NK-92 treated with Interleukin-12 subunit alpha and Interleukin-12 subunit beta, amount 100 ng/mL, for 24 hours (cell line): ENCODE measurements at regions not wholly inside any gene's neighbourhood (a gene's known extent, or its start where the extent isn't known, plus 50 kb on each side); places are given as distances from the start of the nearest gene placed in this dataset.

Experiments
- DNase-seq: peaks from one replicate; lab custom pipeline; 2025; lab: John Stamatoyannopoulos, UW

- no peak for DNase-seq
Observed at GRCh38 chr14:82362452-82362851, 828.8 kb upstream of the SEL1L start.

- no peak for DNase-seq
Observed at GRCh38 chr14:82365471-82365870, 831.8 kb upstream of the SEL1L start.

GRCh38 chr14:82366803-82367202, 833.1 kb upstream of the SEL1L start:
- no peak for DNase-seq

GRCh38 chr14:82379291-82379690, 845.6 kb upstream of the SEL1L start:
- DNase-seq = no peak

GRCh38 chr14:82385048-82385447, 851.4 kb upstream of the SEL1L start:
- DNase-seq = no peak

- no peak for DNase-seq
Observed at GRCh38 chr14:82387699-82388098, 854.0 kb upstream of the SEL1L start.

GRCh38 chr14:82388488-82388887, 854.8 kb upstream of the SEL1L start:
- no peak for DNase-seq

GRCh38 chr14:82390586-82390985, 856.9 kb upstream of the SEL1L start:
- no peak for DNase-seq

GRCh38 chr14:82394916-82395315, 861.3 kb upstream of the SEL1L start:
- DNase-seq = no peak

- DNase-seq = no peak
Observed at GRCh38 chr14:82398256-82398655, 864.6 kb upstream of the SEL1L start.

- no peak for DNase-seq
Observed at GRCh38 chr14:82403987-82404386, 870.3 kb upstream of the SEL1L start.

- DNase-seq = no peak
Observed at GRCh38 chr14:82410064-82410463, 876.4 kb upstream of the SEL1L start.

GRCh38 chr14:82411298-82411697, 877.6 kb upstream of the SEL1L start:
- no peak for DNase-seq

GRCh38 chr14:82412545-82412944, 878.9 kb upstream of the SEL1L start:
- no peak for DNase-seq

- no peak for DNase-seq
Observed at GRCh38 chr14:82414853-82415539, 881.3 kb upstream of the SEL1L start.

GRCh38 chr14:82419933-82420332, 886.3 kb upstream of the SEL1L start:
- no peak for DNase-seq

- DNase-seq = no peak
Observed at GRCh38 chr14:82420871-82421270, 887.2 kb upstream of the SEL1L start.

GRCh38 chr14:82421286-82421685, 887.6 kb upstream of the SEL1L start:
- DNase-seq = no peak

- no peak for DNase-seq
Observed at GRCh38 chr14:82422230-82422629, 888.6 kb upstream of the SEL1L start.

GRCh38 chr14:82425261-82425660, 891.6 kb upstream of the SEL1L start:
- no peak for DNase-seq

GRCh38 chr14:82431031-82431430, 897.4 kb upstream of the SEL1L start:
- no peak for DNase-seq

GRCh38 chr14:82432301-82433105, 898.9 kb upstream of the SEL1L start:
- DNase-seq = no peak

GRCh38 chr14:82438436-82438835, 904.8 kb upstream of the SEL1L start:
- no peak for DNase-seq

GRCh38 chr14:82441270-82441669, 907.6 kb upstream of the SEL1L start:
- no peak for DNase-seq
